DOHH2 (cell line): ENCODE measurements at regions not wholly inside any gene's neighbourhood (a gene's known extent, or its start where the extent isn't known, plus 50 kb on each side); places are given as distances from the start of the nearest gene placed in this dataset.

Experiments
- H3F3A ChIP-seq: fragments of 200-600 bp; sonication (generic), shearing (Covaris generic); 2 replicates; pipeline ENCODE4 v1.6.0; 2016; ENCODE audit warnings: antibody characterized with exemption, mild to moderate bottlenecking; ENCODE audit not compliant: control insufficient read depth, insufficient read depth
- H3K27ac ChIP-seq: fragments of 200-600 bp; sonication (generic); 2 replicates; pipeline ENCODE4 v1.5.1; 2014; ENCODE audit warnings: low read depth, mild to moderate bottlenecking, low read length, moderate library complexity
- H3K27me3 ChIP-seq: fragments of 200-600 bp; sonication (generic); 2 replicates; pipeline ENCODE4 v1.6.1; 2014; ENCODE audit warnings: mild to moderate bottlenecking, low read length, mixed read lengths; ENCODE audit not compliant: control insufficient read depth
- H3K36me3 ChIP-seq: fragments of 200-600 bp; sonication (generic); 2 replicates; pipeline ENCODE4 v1.6.1; 2014; ENCODE audit warnings: mild to moderate bottlenecking, low read length, moderate library complexity, mixed read lengths; ENCODE audit not compliant: control insufficient read depth
- H3K4me1 ChIP-seq: fragments of 200-600 bp; sonication (generic); 2 replicates; pipeline ENCODE4 v1.6.1; 2014; ENCODE audit warnings: mild to moderate bottlenecking, low read length, mixed read lengths; ENCODE audit not compliant: control insufficient read depth
- H3K4me2 ChIP-seq: fragments of 200-600 bp; sonication (generic); 2 replicates; pipeline ENCODE4 v1.6.0; 2014; ENCODE audit warnings: mild to moderate bottlenecking, low read length, moderate library complexity
- H3K4me3 ChIP-seq: fragments of 200-600 bp; sonication (generic); 2 replicates; pipeline ENCODE4 v1.5.1; 2014; ENCODE audit warnings: mild to moderate bottlenecking, low read length, mixed read lengths
- H3K79me2 ChIP-seq: fragments of 200-600 bp; sonication (generic); 2 replicates; pipeline ENCODE4 v1.6.1; 2014; ENCODE audit warnings: mild to moderate bottlenecking, low read length, mixed read lengths; ENCODE audit not compliant: control insufficient read depth
- H3K9me2 ChIP-seq: fragments of 200-600 bp; sonication (generic); replicated peaks from 2 replicates; pipeline ENCODE4 v1.6.1; 2014; ENCODE audit warnings: mild to moderate bottlenecking, low read length, mixed read lengths; ENCODE audit not compliant: control insufficient read depth
- H3K9me3 ChIP-seq: fragments of 200-600 bp; sonication (generic); 2 replicates; pipeline ENCODE4 v1.6.1; 2014; ENCODE audit warnings: antibody characterized with exemption, low read length, mixed read lengths; ENCODE audit not compliant: control insufficient read depth, insufficient read depth
- H4K20me1 ChIP-seq: fragments of 200-600 bp; sonication (generic); 2 replicates; pipeline ENCODE4 v1.6.0; 2014; ENCODE audit warnings: low read depth, mild to moderate bottlenecking, antibody characterized with exemption, low read length, moderate library complexity; ENCODE audit not compliant: control insufficient read depth, insufficient read depth
- CTCF ChIP-seq: fragments of 200-600 bp; sonication (generic); IDR thresholded peaks from one replicate; pipeline ENCODE4 v1.5.1; 2014; ENCODE audit warnings: antibody characterized with exemption, mild to moderate bottlenecking, low read depth, low read length; ENCODE audit not compliant: poor library complexity, severe bottlenecking
- EZH2phosphoT487 ChIP-seq: fragments of 200-600 bp; sonication (generic); IDR thresholded peaks from 2 replicates; pipeline ENCODE4 v1.6.1; 2017; ENCODE audit warnings: borderline replicate concordance, mild to moderate bottlenecking, antibody characterized with exemption, low read length, moderate library complexity, mixed read lengths

- Histone ChIP-seq H3K36me3 (no peaks in the 10 kb centered on the region), H3K79me2 (no peaks in the 10 kb centered on the region), H3K4me3 (no peak overlapping the region), H3K4me2 (no peak overlapping the region), H4K20me1 (no peaks in the 10 kb centered on the region), H3K9me3 (no peaks in the 10 kb centered on the region), H3F3A (no peaks in the 10 kb centered on the region), H3K27ac (no peak overlapping the region), H3K4me1 (no peaks in the 10 kb centered on the region), H3K27me3 (no peaks in the 10 kb centered on the region; the same call in 1 of the 2 replicates), H3K9me2 (no peaks in the 10 kb centered on the region)
- TF ChIP-seq CTCF (no peak), EZH2phosphoT487 (no peak)
These were observed 82.9 kb downstream of the ANKRD60 start for GRCh38 chr20:58145506-58146080.

GRCh38 chr20:58144096-58144495 lies 84.4 kb downstream of the ANKRD60 start:
- no peak overlapping the region for H3K4me3 ChIP-seq
- TF ChIP-seq EZH2phosphoT487 (no peak), CTCF (no peak)
- H3K9me2 ChIP-seq = no peaks in the 10 kb centered on the region
- H3K36me3 ChIP-seq = no peaks in the 10 kb centered on the region
- H3K27me3 ChIP-seq = no peaks in the 10 kb centered on the region; the same call in 1 of the 2 replicates
- H3K4me1 ChIP-seq = no peaks in the 10 kb centered on the region
- H4K20me1 ChIP-seq = no peaks in the 10 kb centered on the region
- H3F3A ChIP-seq = no peaks in the 10 kb centered on the region
- H3K79me2 ChIP-seq = no peaks in the 10 kb centered on the region
- H3K4me2 ChIP-seq = no peak overlapping the region
- no peak overlapping the region for H3K27ac ChIP-seq
- H3K9me3 ChIP-seq = no peaks in the 10 kb centered on the region

GRCh38 chr20:58143531-58143930 lies 84.9 kb downstream of the ANKRD60 start:
- H3K27me3 ChIP-seq = no peaks in the 10 kb centered on the region; the same call in 1 of the 2 replicates
- no peaks in the 10 kb centered on the region for H3K36me3 ChIP-seq
- no peak overlapping the region for H3K27ac ChIP-seq
- no peak for TF ChIP-seq CTCF
- no peak for TF ChIP-seq EZH2phosphoT487
- no peak overlapping the region for H3K4me3 ChIP-seq
- H3K4me1 ChIP-seq = no peaks in the 10 kb centered on the region
- H3K9me3 ChIP-seq = no peaks in the 10 kb centered on the region
- no peak overlapping the region for H3K4me2 ChIP-seq
- no peaks in the 10 kb centered on the region for H3K79me2 ChIP-seq
- no peaks in the 10 kb centered on the region for H3F3A ChIP-seq
- H3K9me2 ChIP-seq = no peaks in the 10 kb centered on the region
- H4K20me1 ChIP-seq = no peaks in the 10 kb centered on the region
